Left kidney (tissue), 1 donor: ENCODE measurements at regions not wholly inside any gene's neighbourhood (a gene's known extent, or its start where the extent isn't known, plus 50 kb on each side); places are given as distances from the start of the nearest gene placed in this dataset.
A peak's percentile ranks its signal among the peaks of the same experiment; 100 is the strongest.

Source experiments
- DNase-seq: peaks from one replicate; pipeline ENCODE4 v3.0.0-alpha.2; 2013

DNA sequence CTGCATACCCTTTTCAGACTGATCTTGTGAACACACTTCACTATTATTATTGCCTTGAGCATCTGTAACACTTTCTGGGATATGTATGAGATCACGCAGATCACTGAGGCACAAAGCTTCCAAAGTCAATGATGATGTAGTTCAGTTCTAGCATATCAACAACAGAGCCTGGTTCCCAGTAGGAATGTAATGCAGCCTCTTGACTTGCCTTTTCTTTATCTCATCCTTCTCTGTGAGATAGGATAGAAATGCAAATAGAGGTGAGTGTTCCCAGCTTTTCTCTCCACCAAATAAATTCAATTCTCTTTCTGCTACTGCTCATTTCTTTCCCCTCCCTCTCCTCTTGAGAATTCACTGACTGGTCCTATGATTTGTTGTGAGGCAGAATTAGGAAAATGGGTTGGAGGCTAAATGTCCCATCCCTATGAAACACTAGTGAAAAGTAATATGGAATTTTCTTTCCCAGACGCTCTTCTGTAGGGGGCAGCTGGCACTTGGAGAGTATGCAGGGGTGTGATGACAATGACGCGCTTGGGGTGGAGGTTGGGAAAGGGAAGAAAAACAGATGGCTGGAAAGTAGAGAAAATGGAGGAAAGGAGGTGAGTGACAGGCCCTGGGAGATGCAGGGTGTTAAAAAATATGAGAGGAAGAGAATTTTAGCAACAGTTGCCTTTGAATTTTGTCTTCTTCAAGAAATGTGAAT, 96.0 kb upstream of the TMTC1 start:
- no peak for DNase-seq

DNA sequence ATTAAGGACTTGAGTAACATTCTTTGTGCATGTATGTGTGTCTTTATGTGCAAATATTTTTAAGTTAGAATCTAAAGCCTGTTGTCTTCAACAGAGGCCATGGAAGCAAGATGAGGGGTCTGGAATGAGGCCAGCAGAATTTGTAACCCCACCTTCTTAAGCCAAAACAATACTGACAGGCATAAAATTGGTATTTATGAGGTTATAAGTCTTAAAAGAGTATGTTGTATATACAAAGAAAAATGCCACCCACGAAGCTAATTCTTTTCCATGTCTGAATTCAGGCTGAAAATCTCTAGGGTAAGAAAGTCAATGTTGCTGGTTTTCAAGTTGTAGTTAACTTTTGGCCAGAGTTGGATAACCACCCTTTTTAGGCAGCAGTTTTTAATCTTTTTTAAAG, 86.2 kb upstream of the TMTC1 start:
- peak; percentile 13 for DNase-seq

DNA sequence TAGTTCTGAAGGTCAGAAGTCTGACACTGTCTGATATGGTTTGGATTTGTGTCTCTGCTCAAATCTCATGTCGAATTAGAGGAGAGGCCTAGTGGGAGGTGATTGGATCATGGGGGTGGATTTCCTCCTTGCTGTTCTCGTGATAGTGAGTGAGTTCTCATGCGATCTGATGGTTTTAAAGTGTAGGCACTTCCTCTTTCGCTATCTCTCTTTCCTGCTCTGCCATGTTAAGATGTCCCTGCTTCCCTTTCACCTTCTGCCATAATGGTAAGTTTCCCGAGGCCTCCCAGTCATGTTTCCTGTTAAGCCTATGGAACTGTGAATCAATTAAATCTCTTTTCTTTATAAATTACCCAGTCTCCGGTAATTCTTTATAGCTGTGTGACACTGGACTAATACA, 84.1 kb upstream of the TMTC1 start:
- no peak for DNase-seq

DNA sequence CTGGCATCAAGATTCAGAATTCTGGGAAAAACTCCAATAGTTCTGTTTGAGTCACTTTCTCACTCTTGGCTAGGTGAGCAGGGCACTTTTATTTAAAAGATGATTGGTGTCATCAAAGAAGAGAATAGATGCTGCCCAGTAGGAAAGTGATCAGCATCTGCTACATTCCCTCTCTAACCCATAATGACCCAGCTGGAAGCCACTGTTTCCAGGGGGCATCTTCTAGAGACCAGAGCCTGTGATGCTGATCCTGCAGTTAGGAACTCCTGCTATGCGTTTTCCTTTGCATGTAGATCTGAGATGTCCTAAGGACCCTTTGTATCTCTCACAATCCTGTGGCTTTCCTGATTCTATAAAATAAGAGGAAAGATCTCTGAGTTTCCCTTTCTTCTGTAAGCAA, 79.9 kb upstream of the TMTC1 start:
- no peak for DNase-seq

DNA sequence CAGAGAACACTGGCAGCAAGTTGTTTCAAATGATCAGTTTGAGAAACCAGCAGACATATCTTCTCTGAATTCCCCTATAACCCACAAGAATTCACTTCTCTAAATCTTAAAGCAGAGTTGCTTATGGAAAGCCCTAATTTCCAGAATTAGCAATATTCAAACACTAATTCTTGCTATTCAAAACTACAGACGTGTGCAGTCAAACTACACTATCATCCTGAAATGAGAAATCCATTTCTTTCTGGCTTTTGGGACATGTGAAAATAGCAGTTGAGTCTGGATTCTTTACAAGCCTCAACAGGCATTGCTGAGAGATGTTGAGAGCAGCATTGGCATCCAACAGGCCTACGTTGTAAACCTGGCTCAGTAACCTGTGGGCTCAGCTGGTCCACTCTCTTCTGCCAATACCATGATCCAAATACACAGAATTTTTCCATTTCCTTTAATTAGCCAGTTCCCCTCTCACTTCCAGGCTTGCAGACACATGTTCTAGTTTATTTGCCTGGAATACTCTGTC, 74.6 kb upstream of the TMTC1 start:
- no peak for DNase-seq

DNA sequence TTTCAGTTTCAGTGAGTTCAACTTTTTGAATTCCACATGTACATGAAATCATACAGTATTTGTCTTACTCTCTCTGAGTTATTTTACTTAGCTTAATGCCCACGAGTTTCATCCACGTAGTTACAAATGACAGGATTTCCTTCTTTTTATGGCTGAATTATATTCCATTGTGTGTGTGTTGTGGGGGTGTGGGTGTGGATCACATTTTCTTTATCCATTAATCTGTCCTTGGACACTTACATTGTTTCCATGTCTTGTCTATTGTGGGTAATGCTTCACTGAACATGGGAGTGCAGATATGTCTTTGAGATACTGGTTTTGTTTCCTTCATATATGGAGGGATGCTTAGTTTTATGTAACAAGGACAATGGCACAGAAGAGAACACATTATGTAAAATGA, 63.5 kb upstream of the TMTC1 start:
- no peak for DNase-seq

DNA sequence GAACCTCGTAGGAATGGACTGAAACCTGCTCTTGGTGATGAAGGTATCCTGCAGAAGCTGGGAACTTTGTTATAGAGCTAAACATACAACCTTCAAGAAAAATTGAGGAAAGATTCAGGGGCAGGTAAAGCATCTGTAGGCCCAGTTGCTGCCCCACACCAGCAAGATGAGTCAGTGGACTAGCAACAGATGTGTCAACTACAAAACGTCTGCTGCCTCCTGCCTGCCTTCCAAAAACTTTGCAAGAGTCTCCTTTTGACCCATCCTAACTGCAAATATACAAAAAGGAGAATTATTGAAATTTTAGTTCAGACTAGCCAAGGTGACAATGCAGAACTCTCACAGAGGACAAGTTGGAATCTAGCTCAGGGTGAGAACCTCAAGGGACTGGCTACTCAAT, 60.9 kb upstream of the TMTC1 start:
- DNase-seq, result no peak

DNA sequence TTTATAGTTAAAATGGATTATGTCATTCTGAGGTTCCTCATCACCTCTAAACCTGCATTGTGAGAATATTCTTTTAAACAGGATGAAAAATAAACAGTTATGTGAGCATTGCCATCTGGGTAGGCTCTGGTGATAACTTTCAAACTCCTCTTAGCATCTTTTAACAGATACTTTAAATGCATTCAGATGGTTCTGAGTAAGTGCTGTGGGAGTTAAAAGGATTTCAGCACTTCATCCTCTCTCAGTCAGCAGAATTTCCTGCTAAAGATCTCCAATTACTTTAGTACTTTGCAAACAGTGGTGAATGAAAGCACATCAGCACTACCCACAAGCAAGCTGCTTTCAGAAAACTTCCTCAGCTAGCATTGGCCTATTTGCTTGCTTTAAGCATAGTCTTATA, 59.3 kb upstream of the TMTC1 start:
- DNase-seq, result no peak

DNA sequence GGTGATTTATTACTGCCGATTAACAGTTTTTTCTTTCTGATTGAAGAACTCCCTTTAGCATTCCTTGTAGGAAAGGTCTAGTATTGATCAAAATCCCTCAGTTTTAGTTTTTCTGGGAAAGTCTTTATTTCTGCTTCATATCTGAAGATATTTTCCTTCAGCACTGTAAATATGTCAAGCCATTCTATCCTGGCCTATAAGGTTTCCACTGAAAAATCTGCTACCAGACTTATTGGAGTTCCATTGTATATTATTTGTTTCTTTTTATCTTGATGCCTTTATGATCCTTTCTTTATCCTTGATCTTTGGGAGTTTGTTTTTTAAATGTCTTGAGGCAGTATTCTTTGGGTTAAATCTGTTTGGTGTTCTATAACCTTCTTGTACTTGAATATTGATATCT, 55.0 kb upstream of the TMTC1 start:
- no peak for DNase-seq
